HEK293 (cell line): ENCODE measurements at regions not wholly inside any gene's neighbourhood (a gene's known extent, or its start where the extent isn't known, plus 50 kb on each side); places are given as distances from the start of the nearest gene placed in this dataset.

Source experiments
- CTCF ChIA-PET: fragments of 350-600 bp; formaldehyde crosslinking; extraction: SDS; loops from one replicate; lab custom pipeline; 2021; ENCODE audit warnings: antibody characterized with exemption; lab: Yijun Ruan, JAX
- POLR2A ChIA-PET: fragments of 300-600 bp; formaldehyde crosslinking; extraction: SDS; loops from one replicate; lab custom pipeline; 2020; ENCODE audit warnings: antibody characterized with exemption, inconsistent platforms; lab: Yijun Ruan, JAX
- H3K27ac ChIP-seq: fragments of 200-500 bp; sonication (Bioruptor generic); 2 replicates; pipeline ENCODE4 v1.5.1; 2014; ENCODE audit warnings: low read depth, low read length, control low read depth, inconsistent platforms; ENCODE audit errors: extremely low read depth
- H3K36me3 ChIP-seq, 2 experiments: fragments of 200-500 bp in 1 of 2; sonication (Bioruptor generic) in 1 of 2; 1 replicate in 1 of 2; 2 replicates in 1 of 2; pipeline ENCODE4 v1.5.1; 2014 to 2017; ENCODE audit warnings: inconsistent platforms in 2 of 2, low read length in 2 of 2; ENCODE audit not compliant: control insufficient read depth in 2 of 2, insufficient read depth in 1 of 2
- H3K4me1 ChIP-seq: fragments of 200-500 bp; sonication (Bioruptor generic); 2 replicates; pipeline ENCODE4 v1.5.1; 2014; ENCODE audit warnings: mild to moderate bottlenecking, low read length, inconsistent platforms; ENCODE audit not compliant: control insufficient read depth, insufficient read depth
- H3K4me3 ChIP-seq: 2 replicates; pipeline ENCODE4 v1.5.1; 2011; ENCODE audit warnings: low read depth, mild to moderate bottlenecking, control low read depth, low read length, moderate library complexity
- H3K9me3 ChIP-seq: fragments of 200-500 bp; sonication (Bioruptor generic); 2 replicates; pipeline ENCODE4 v1.5.1; 2014; ENCODE audit warnings: low read depth, low read length, inconsistent platforms; ENCODE audit not compliant: control insufficient read depth, insufficient read depth
- EGR2 ChIP-seq: fragments of 450-650 bp; formaldehyde crosslinking; IDR thresholded peaks from 2 replicates; pipeline ENCODE4 v1.5.1; 2016; ENCODE audit warnings: low read depth, missing biosample characterization, missing genetic modification characterization
- GLI4 ChIP-seq: fragments of 450-650 bp; formaldehyde crosslinking; IDR thresholded peaks from 2 replicates; pipeline ENCODE4 v1.5.1; 2016; ENCODE audit warnings: missing biosample characterization, missing genetic modification characterization
- KLF9 ChIP-seq: fragments of 450-650 bp; formaldehyde crosslinking; IDR thresholded peaks from 2 replicates; pipeline ENCODE4 v1.5.1; 2016; ENCODE audit warnings: missing biosample characterization, missing genetic modification characterization, low read depth
- SCRT1 ChIP-seq: fragments of 450-650 bp; formaldehyde crosslinking; IDR thresholded peaks from 2 replicates; pipeline ENCODE4 v1.5.1; 2016; ENCODE audit warnings: missing biosample characterization, missing genetic modification characterization, borderline replicate concordance
- SETDB1 ChIP-seq: IDR thresholded peaks from one replicate; pipeline ENCODE4 v1.6.1; 2017; ENCODE audit warnings: mild to moderate bottlenecking, low read length, moderate library complexity, mixed read lengths; ENCODE audit not compliant: insufficient read length
- TRIM28 ChIP-seq: IDR thresholded peaks from 2 replicates; pipeline ENCODE4 v1.6.1; 2011; ENCODE audit warnings: low read length, control low read depth, borderline replicate concordance
- ZBTB17 ChIP-seq: fragments of 450-650 bp; formaldehyde crosslinking; IDR thresholded peaks from 2 replicates; pipeline ENCODE4 v1.5.1; 2016; ENCODE audit warnings: missing biosample characterization, missing genetic modification characterization
- ZNF114 ChIP-seq: fragments of 450-650 bp; formaldehyde crosslinking; IDR thresholded peaks from 2 replicates; pipeline ENCODE4 v1.5.0; 2017; ENCODE audit warnings: missing biosample characterization, missing genetic modification characterization
- ZNF132 ChIP-seq: fragments of 450-650 bp; formaldehyde crosslinking; IDR thresholded peaks from 2 replicates; pipeline ENCODE4 v1.5.1; 2017; ENCODE audit warnings: missing biosample characterization, missing genetic modification characterization, borderline replicate concordance
- ZNF175 ChIP-seq: fragments of 450-650 bp; formaldehyde crosslinking; IDR thresholded peaks from 2 replicates; pipeline ENCODE4 v1.5.1; 2016; ENCODE audit warnings: missing biosample characterization, missing genetic modification characterization
- ZNF24 ChIP-seq: fragments of 450-650 bp; formaldehyde crosslinking; IDR thresholded peaks from 2 replicates; pipeline ENCODE4 v1.5.1; 2016; ENCODE audit warnings: missing biosample characterization, missing genetic modification characterization
- ZNF501 ChIP-seq: fragments of 450-650 bp; formaldehyde crosslinking; IDR thresholded peaks from 2 replicates; pipeline ENCODE4 v1.5.1; 2016; ENCODE audit warnings: missing biosample characterization, missing genetic modification characterization
- ZNF518A ChIP-seq: fragments of 450-650 bp; formaldehyde crosslinking; conservative IDR thresholded peaks from 2 replicates; pipeline ENCODE4 v1.5.1; 2016; ENCODE audit warnings: low read depth, missing biosample characterization, missing genetic modification characterization
- ZNF555 ChIP-seq: fragments of 450-650 bp; formaldehyde crosslinking; conservative IDR thresholded peaks from 2 replicates; pipeline ENCODE4 v1.5.1; 2017; ENCODE audit warnings: missing biosample characterization, mild to moderate bottlenecking, missing genetic modification characterization, inconsistent platforms
- ZNF571 ChIP-seq: fragments of 450-650 bp; formaldehyde crosslinking; IDR thresholded peaks from 2 replicates; pipeline ENCODE4 v1.5.0; 2017; ENCODE audit warnings: missing biosample characterization, missing genetic modification characterization
- ZNF580 ChIP-seq: fragments of 450-650 bp; formaldehyde crosslinking; IDR thresholded peaks from 2 replicates; pipeline ENCODE4 v1.5.1; 2016; ENCODE audit warnings: missing biosample characterization, missing genetic modification characterization
- ZNF610 ChIP-seq: fragments of 450-650 bp; formaldehyde crosslinking; IDR thresholded peaks from 2 replicates; pipeline ENCODE4 v1.5.1; 2016; ENCODE audit warnings: missing biosample characterization, missing genetic modification characterization, borderline replicate concordance
- ZNF623 ChIP-seq: fragments of 450-650 bp; formaldehyde crosslinking; IDR thresholded peaks from 2 replicates; pipeline ENCODE4 v1.5.1; 2016; ENCODE audit warnings: missing biosample characterization, missing genetic modification characterization
- ZNF677 ChIP-seq: fragments of 450-650 bp; IDR thresholded peaks from 2 replicates; pipeline ENCODE4 v1.5.0; 2018; ENCODE audit warnings: missing biosample characterization, mild to moderate bottlenecking, missing genetic modification characterization, moderate library complexity
- TF ChIP-seq, protein P1 (sequence below): fragments of 450-650 bp; formaldehyde crosslinking; IDR thresholded peaks from 2 replicates; pipeline ENCODE4 v1.5.1; 2016; ENCODE audit warnings: missing biosample characterization, missing genetic modification characterization, low read depth

DNA sequence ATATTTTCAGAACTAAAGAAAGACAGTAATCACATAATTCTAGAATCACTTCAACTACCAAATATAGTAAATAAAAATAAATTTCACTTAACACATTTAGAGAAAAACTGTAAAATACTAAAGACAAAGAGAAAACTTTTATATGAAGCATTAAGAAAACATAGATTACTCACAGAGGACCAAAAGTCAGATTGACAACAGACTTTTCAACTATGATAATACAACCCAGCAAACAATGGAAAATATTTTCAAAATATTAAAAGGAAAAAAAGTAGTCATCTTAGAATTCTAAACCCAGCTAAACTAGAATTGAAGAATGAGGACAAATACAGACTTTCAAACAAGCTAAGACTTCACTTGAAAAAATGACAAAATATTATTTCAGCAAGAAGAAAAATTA, 164.8 kb upstream of the ARID1B start:
- no peaks in the 10 kb centered on the region for H3K36me3 ChIP-seq
- H3K4me1 ChIP-seq = peaks cover 6% of the 10 kb centered on the region; the same call in 1 of the 2 replicates
- no peak overlapping the region for H3K27ac ChIP-seq
- POLR2A ChIA-PET = no interaction called here
- TF ChIP-seq ZNF175 (no peak), SETDB1 (peak; percentile 93), ZNF610 (tag by site-specific recombination) (0 out of 2 replicates have a peak, but pooled peaks have one; percentile 25), KLF9 (tag by site-specific recombination) (no peak), ZNF580 (no peak), ZBTB17 (tag by site-specific recombination) (no peak), ZNF518A (tag by site-specific recombination) (no peak), TRIM28 (peak; percentile 60; the same call in 1 of the 2 replicates)
- TF ChIP-seq, protein P1, sequence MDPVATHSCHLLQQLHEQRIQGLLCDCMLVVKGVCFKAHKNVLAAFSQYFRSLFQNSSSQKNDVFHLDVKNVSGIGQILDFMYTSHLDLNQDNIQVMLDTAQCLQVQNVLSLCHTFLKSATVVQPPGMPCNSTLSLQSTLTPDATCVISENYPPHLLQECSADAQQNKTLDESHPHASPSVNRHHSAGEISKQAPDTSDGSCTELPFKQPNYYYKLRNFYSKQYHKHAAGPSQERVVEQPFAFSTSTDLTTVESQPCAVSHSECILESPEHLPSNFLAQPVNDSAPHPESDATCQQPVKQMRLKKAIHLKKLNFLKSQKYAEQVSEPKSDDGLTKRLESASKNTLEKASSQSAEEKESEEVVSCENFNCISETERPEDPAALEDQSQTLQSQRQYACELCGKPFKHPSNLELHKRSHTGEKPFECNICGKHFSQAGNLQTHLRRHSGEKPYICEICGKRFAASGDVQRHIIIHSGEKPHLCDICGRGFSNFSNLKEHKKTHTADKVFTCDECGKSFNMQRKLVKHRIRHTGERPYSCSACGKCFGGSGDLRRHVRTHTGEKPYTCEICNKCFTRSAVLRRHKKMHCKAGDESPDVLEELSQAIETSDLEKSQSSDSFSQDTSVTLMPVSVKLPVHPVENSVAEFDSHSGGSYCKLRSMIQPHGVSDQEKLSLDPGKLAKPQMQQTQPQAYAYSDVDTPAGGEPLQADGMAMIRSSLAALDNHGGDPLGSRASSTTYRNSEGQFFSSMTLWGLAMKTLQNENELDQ (tag by site-specific recombination) = no peak
- no peak overlapping the region for H3K4me3 ChIP-seq
- H3K9me3 ChIP-seq = no peaks in the 10 kb centered on the region
- CTCF ChIA-PET = interaction anchor here (0.6 to 0.7 kb wide), 3 partner anchors 180 to 1329 kb away, joined by 3 to 4 read pairs (median 3); no protein-coding TSS in a partner anchor

DNA sequence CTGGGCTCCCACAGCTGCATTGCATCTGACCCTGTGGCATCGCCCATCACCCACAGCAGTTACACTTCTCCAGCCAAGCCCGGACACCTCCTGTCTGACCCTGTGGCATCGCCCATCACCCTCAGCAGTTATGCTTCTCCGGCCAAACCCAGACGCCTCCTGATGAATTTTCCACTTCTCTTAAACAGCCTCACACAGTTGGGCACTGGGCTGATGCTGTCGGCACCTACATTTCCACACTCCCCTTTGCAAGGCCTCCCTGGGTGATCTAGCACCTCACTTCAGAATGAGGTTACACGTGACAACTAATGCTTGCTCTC, 175.2 kb upstream of the ARID1B start:
- POLR2A ChIA-PET = no interaction called here
- CTCF ChIA-PET = interaction anchor here (0.6 to 1.1 kb wide), 3 partner anchors 16 to 403 kb away, joined by 3 to 4 read pairs (median 4); no protein-coding TSS in a partner anchor
- Histone ChIP-seq H3K4me1 (no peaks in the 10 kb centered on the region), H3K27ac (no peak overlapping the region), H3K36me3 (no peaks in the 10 kb centered on the region), H3K9me3 (no peaks in the 10 kb centered on the region), H3K4me3 (no peak overlapping the region)
- TF ChIP-seq ZNF677 (tag by site-specific recombination) (no peak), ZNF132 (tag by site-specific recombination) (no peak), ZNF114 (tag by site-specific recombination) (no peak), ZNF501 (no peak), GLI4 (tag by site-specific recombination) (no peak), ZNF24 (tag by site-specific recombination) (no peak), ZNF571 (tag by site-specific recombination) (no peak), SCRT1 (tag by site-specific recombination) (no peak), EGR2 (tag by site-specific recombination) (no peak), ZNF555 (tag by site-specific recombination) (no peak), ZNF623 (tag by site-specific recombination) (no peak)
